HEK293 (cell line): ENCODE measurements at regions not wholly inside any gene's neighbourhood (a gene's known extent, or its start where the extent isn't known, plus 50 kb on each side); places are given as distances from the start of the nearest gene placed in this dataset.

Experiments used
- CTCF ChIA-PET: fragments of 350-600 bp; formaldehyde crosslinking; extraction: SDS; loops from one replicate; lab custom pipeline; 2021; ENCODE audit warnings: antibody characterized with exemption; lab: Yijun Ruan, JAX
- POLR2A ChIA-PET: fragments of 300-600 bp; formaldehyde crosslinking; extraction: SDS; loops from one replicate; lab custom pipeline; 2020; ENCODE audit warnings: antibody characterized with exemption, inconsistent platforms; lab: Yijun Ruan, JAX
- H3K27ac ChIP-seq: fragments of 200-500 bp; sonication (Bioruptor generic); 2 replicates; pipeline ENCODE4 v1.5.1; 2014; ENCODE audit warnings: low read depth, low read length, control low read depth, inconsistent platforms; ENCODE audit errors: extremely low read depth
- H3K36me3 ChIP-seq, 2 experiments: fragments of 200-500 bp in 1 of 2; sonication (Bioruptor generic) in 1 of 2; 1 replicate in 1 of 2; 2 replicates in 1 of 2; pipeline ENCODE4 v1.5.1; 2014 to 2017; ENCODE audit warnings: inconsistent platforms in 2 of 2, low read length in 2 of 2; ENCODE audit not compliant: control insufficient read depth in 2 of 2, insufficient read depth in 1 of 2
- H3K4me1 ChIP-seq: fragments of 200-500 bp; sonication (Bioruptor generic); 2 replicates; pipeline ENCODE4 v1.5.1; 2014; ENCODE audit warnings: mild to moderate bottlenecking, low read length, inconsistent platforms; ENCODE audit not compliant: control insufficient read depth, insufficient read depth
- H3K4me3 ChIP-seq: 2 replicates; pipeline ENCODE4 v1.5.1; 2011; ENCODE audit warnings: low read depth, mild to moderate bottlenecking, control low read depth, low read length, moderate library complexity
- H3K9me3 ChIP-seq: fragments of 200-500 bp; sonication (Bioruptor generic); 2 replicates; pipeline ENCODE4 v1.5.1; 2014; ENCODE audit warnings: low read depth, low read length, inconsistent platforms; ENCODE audit not compliant: control insufficient read depth, insufficient read depth
- KLF1 ChIP-seq: fragments of 450-650 bp; formaldehyde crosslinking; IDR thresholded peaks from 2 replicates; pipeline ENCODE4 v1.5.1; 2016; ENCODE audit warnings: missing biosample characterization, missing genetic modification characterization
- KLF16 ChIP-seq: fragments of 450-650 bp; formaldehyde crosslinking; IDR thresholded peaks from 2 replicates; pipeline ENCODE4 v1.5.1; 2017; ENCODE audit warnings: missing biosample characterization, missing genetic modification characterization
- MZF1 ChIP-seq: fragments of 450-650 bp; formaldehyde crosslinking; IDR thresholded peaks from 2 replicates; pipeline ENCODE4 v1.5.1; 2017; ENCODE audit warnings: missing biosample characterization, missing genetic modification characterization, borderline replicate concordance
- OSR2 ChIP-seq: fragments of 450-650 bp; formaldehyde crosslinking; IDR thresholded peaks from 2 replicates; pipeline ENCODE4 v1.5.1; 2016; ENCODE audit warnings: missing biosample characterization, missing genetic modification characterization
- SCRT1 ChIP-seq: fragments of 450-650 bp; formaldehyde crosslinking; IDR thresholded peaks from 2 replicates; pipeline ENCODE4 v1.5.1; 2016; ENCODE audit warnings: missing biosample characterization, missing genetic modification characterization, borderline replicate concordance
- SCRT2 ChIP-seq: fragments of 450-650 bp; formaldehyde crosslinking; IDR thresholded peaks from 2 replicates; pipeline ENCODE4 v1.5.1; 2016; ENCODE audit warnings: missing biosample characterization, missing genetic modification characterization
- SP7 ChIP-seq: fragments of 450-650 bp; formaldehyde crosslinking; IDR thresholded peaks from 2 replicates; pipeline ENCODE4 v1.5.1; 2016; ENCODE audit warnings: missing biosample characterization, missing genetic modification characterization
- TCF7L2 ChIP-seq: IDR thresholded peaks from 2 replicates; pipeline ENCODE4 v1.6.1; 2011; ENCODE audit warnings: low read depth, mild to moderate bottlenecking, inconsistent platforms, low read length, moderate library complexity, borderline replicate concordance
- TRIM28 ChIP-seq: IDR thresholded peaks from 2 replicates; pipeline ENCODE4 v1.6.1; 2011; ENCODE audit warnings: low read length, control low read depth, borderline replicate concordance
- YY2 ChIP-seq: fragments of 450-650 bp; formaldehyde crosslinking; IDR thresholded peaks from 2 replicates; pipeline ENCODE4 v1.5.1; 2016; ENCODE audit warnings: missing biosample characterization, missing genetic modification characterization
- ZBTB17 ChIP-seq: fragments of 450-650 bp; formaldehyde crosslinking; IDR thresholded peaks from 2 replicates; pipeline ENCODE4 v1.5.1; 2016; ENCODE audit warnings: missing biosample characterization, missing genetic modification characterization
- ZBTB21 ChIP-seq: fragments of 450-650 bp; formaldehyde crosslinking; IDR thresholded peaks from 2 replicates; pipeline ENCODE4 v1.5.1; 2017; ENCODE audit warnings: missing biosample characterization, missing genetic modification characterization
- ZBTB44 ChIP-seq: fragments of 450-650 bp; IDR thresholded peaks from 2 replicates; pipeline ENCODE4 v1.5.1; 2018; ENCODE audit warnings: missing biosample characterization, mild to moderate bottlenecking, missing genetic modification characterization
- ZEB2 ChIP-seq: fragments of 450-650 bp; formaldehyde crosslinking; IDR thresholded peaks from 2 replicates; pipeline ENCODE4 v1.5.1; 2016; ENCODE audit warnings: missing biosample characterization, missing genetic modification characterization
- ZIC2 ChIP-seq: fragments of 450-650 bp; formaldehyde crosslinking; IDR thresholded peaks from 2 replicates; pipeline ENCODE4 v1.5.1; 2016; ENCODE audit warnings: missing biosample characterization, missing genetic modification characterization
- ZNF10 ChIP-seq: fragments of 450-650 bp; formaldehyde crosslinking; IDR thresholded peaks from 2 replicates; pipeline ENCODE4 v1.5.1; 2017; ENCODE audit warnings: missing biosample characterization, missing genetic modification characterization
- ZNF148 ChIP-seq: fragments of 450-650 bp; formaldehyde crosslinking; IDR thresholded peaks from 2 replicates; pipeline ENCODE4 v1.5.0; 2017; ENCODE audit warnings: missing biosample characterization, missing genetic modification characterization, borderline replicate concordance
- ZNF16 ChIP-seq: fragments of 450-650 bp; formaldehyde crosslinking; IDR thresholded peaks from 2 replicates; pipeline ENCODE4 v1.5.1; 2016; ENCODE audit warnings: low read depth, missing biosample characterization, missing genetic modification characterization
- ZNF266 ChIP-seq: fragments of 450-650 bp; formaldehyde crosslinking; IDR thresholded peaks from 2 replicates; pipeline ENCODE4 v1.5.1; 2016; ENCODE audit warnings: missing biosample characterization, missing genetic modification characterization, low read depth
- ZNF274 ChIP-seq, 2 experiments: fragments of 200-500 bp in 1 of 2; fragments of 450-650 bp in 1 of 2; sonication (Bioruptor generic) in 1 of 2; formaldehyde crosslinking in 1 of 2; IDR thresholded peaks; 2 replicates each; pipeline versions ENCODE4 v1.5.1 to v1.6.1; 2014 to 2016; ENCODE audit warnings: borderline replicate concordance in 1 of 2, inconsistent platforms in 1 of 2, low read length in 1 of 2, missing biosample characterization in 1 of 2, missing genetic modification characterization in 1 of 2
- ZNF311 ChIP-seq: fragments of 450-650 bp; formaldehyde crosslinking; IDR thresholded peaks from 2 replicates; pipeline ENCODE4 v1.5.1; 2017; ENCODE audit warnings: missing biosample characterization, missing genetic modification characterization, borderline replicate concordance
- ZNF335 ChIP-seq: fragments of 450-650 bp; formaldehyde crosslinking; conservative IDR thresholded peaks from 2 replicates; pipeline ENCODE4 v1.5.1; 2016; ENCODE audit warnings: missing biosample characterization, missing genetic modification characterization
- ZNF350 ChIP-seq: fragments of 450-650 bp; formaldehyde crosslinking; IDR thresholded peaks from 2 replicates; pipeline ENCODE4 v1.5.0; 2017; ENCODE audit warnings: missing biosample characterization, mild to moderate bottlenecking, missing genetic modification characterization
- ZNF366 ChIP-seq: fragments of 450-650 bp; formaldehyde crosslinking; conservative IDR thresholded peaks from 2 replicates; pipeline ENCODE4 v1.5.1; 2016; ENCODE audit warnings: missing biosample characterization, missing genetic modification characterization
- ZNF394 ChIP-seq: fragments of 450-650 bp; formaldehyde crosslinking; IDR thresholded peaks from 2 replicates; pipeline ENCODE4 v1.5.1; 2016; ENCODE audit warnings: missing biosample characterization, missing genetic modification characterization, mild to moderate bottlenecking, moderate library complexity, borderline replicate concordance
- ZNF416 ChIP-seq: fragments of 450-650 bp; formaldehyde crosslinking; IDR thresholded peaks from 2 replicates; pipeline ENCODE4 v1.5.1; 2016; ENCODE audit warnings: missing biosample characterization, missing genetic modification characterization
- ZNF521 ChIP-seq: fragments of 450-650 bp; formaldehyde crosslinking; IDR thresholded peaks from 2 replicates; pipeline ENCODE4 v1.5.1; 2017; ENCODE audit warnings: missing biosample characterization, mild to moderate bottlenecking, missing genetic modification characterization
- ZNF629 ChIP-seq: fragments of 450-650 bp; formaldehyde crosslinking; IDR thresholded peaks from 2 replicates; pipeline ENCODE4 v1.5.1; 2017; ENCODE audit warnings: missing biosample characterization, missing genetic modification characterization
- ZNF660 ChIP-seq: fragments of 450-650 bp; IDR thresholded peaks from 2 replicates; pipeline ENCODE4 v1.5.1; 2018; ENCODE audit warnings: missing biosample characterization, mild to moderate bottlenecking, missing genetic modification characterization
- ZNF670 ChIP-seq: fragments of 450-650 bp; formaldehyde crosslinking; IDR thresholded peaks from 2 replicates; pipeline ENCODE4 v1.5.1; 2016; ENCODE audit warnings: missing biosample characterization, missing genetic modification characterization, low read depth
- ZNF792 ChIP-seq: fragments of 450-650 bp; formaldehyde crosslinking; IDR thresholded peaks from 2 replicates; pipeline ENCODE4 v1.5.1; 2016; ENCODE audit warnings: missing biosample characterization, missing genetic modification characterization
- ZSCAN4 ChIP-seq: fragments of 450-650 bp; formaldehyde crosslinking; IDR thresholded peaks from 2 replicates; pipeline ENCODE4 v1.5.1; 2017; ENCODE audit warnings: missing biosample characterization, missing genetic modification characterization
- TF ChIP-seq, protein P1 (sequence below): fragments of 450-650 bp; formaldehyde crosslinking; IDR thresholded peaks from 2 replicates; pipeline ENCODE4 v1.5.1; 2016; ENCODE audit warnings: missing biosample characterization, missing genetic modification characterization

DNA sequence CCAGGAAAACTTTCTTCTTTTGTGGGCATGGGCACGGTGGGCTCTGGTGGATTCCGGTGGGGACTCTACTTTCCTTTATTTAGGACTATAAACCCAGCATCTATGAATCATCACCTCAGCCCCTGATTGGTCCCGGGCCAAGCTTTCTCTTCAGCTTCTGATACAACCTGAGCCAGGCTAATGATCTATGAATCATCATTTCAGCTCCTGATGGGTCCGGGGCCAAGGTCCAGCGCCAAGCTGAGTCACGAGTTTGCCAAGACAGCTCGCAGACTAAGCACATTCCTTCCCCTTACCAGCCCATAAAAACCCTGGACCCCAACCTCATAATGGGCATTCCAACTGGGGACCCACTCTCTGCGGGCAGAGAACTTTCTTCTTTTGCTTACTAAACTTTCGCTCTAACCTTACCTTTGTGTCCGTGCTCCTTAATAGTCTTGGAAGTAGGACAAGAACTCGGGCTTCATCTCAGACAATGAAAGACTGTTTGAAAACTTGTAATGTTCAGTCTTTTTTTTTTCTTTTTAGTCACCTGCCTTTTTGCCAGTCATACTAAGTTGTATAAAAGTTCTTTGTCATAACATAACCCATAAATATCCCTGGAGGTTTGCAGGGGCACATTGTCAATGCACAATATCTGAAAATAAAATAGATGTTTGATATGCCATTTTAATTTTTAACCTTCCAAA is 904.9 kb upstream of the EPHA5 start:
- no peak overlapping the region for H3K27ac ChIP-seq
- H3K4me3 ChIP-seq, result no peak overlapping the region
- POLR2A ChIA-PET, result no interaction called here

GRCh38 chr4:66574145-66574978 is 904.1 kb upstream of the EPHA5 start:
- no peak overlapping the region for H3K4me3 ChIP-seq
- no peak overlapping the region for H3K27ac ChIP-seq
- no peaks in the 10 kb centered on the region for H3K9me3 ChIP-seq
- POLR2A ChIA-PET, result no interaction called here
- 0 out of 2 replicates have a peak, but pooled peaks cover 2% of the 10 kb centered on the region for H3K4me1 ChIP-seq
- CTCF ChIA-PET, result no interaction called here
- H3K36me3 ChIP-seq, result no peaks in the 10 kb centered on the region
- TF ChIP-seq YY2 (tag by site-specific recombination) (no peak), ZBTB44 (tag by site-specific recombination) (no peak), ZNF416 (tag by site-specific recombination) (no peak), ZNF792 (tag by site-specific recombination) (no peak), KLF1 (no peak), ZNF274 (IDR thresholded peaks at IDR 0.05; ENCODE audit: low read length) (no peak), ZNF274 (tag by site-specific recombination; IDR thresholded peaks at IDR 0.05; ENCODE audit: borderline replicate concordance) (no peak), SCRT2 (tag by site-specific recombination) (peak; percentile 67; the same call in 1 of the 2 replicates), ZNF16 (no peak), SCRT1 (tag by site-specific recombination) (no peak)

More for the DNA sequence above, 904.9 kb upstream of the EPHA5 start:
- TF ChIP-seq ZNF366 (tag by site-specific recombination), result peak; percentile 39; the same call in 1 of the 2 replicates
- no peak for TF ChIP-seq ZNF148
- TF ChIP-seq ZNF10 (tag by site-specific recombination), result peak; percentile 79
- peak; percentile 27; the same call in 1 of the 2 replicates for TF ChIP-seq ZBTB21 (tag by site-specific recombination)
- TF ChIP-seq ZNF266 (tag by site-specific recombination), result no peak
- TF ChIP-seq ZSCAN4 (tag by site-specific recombination), result peak; percentile 31; the same call in 1 of the 2 replicates
- 0 out of 2 replicates have a peak, but pooled peaks have one; percentile 16 for TF ChIP-seq ZNF660
- no peak for TF ChIP-seq TCF7L2
- peak; percentile 77 for TF ChIP-seq OSR2 (tag by site-specific recombination)
- TF ChIP-seq ZNF521 (tag by site-specific recombination), result no peak
- no peak for TF ChIP-seq ZNF670 (tag by site-specific recombination)
- no peak for TF ChIP-seq ZNF311 (tag by site-specific recombination)
- TF ChIP-seq MZF1, result no peak
- TF ChIP-seq ZNF335 (tag by site-specific recombination), result 0 out of 2 replicates have a peak, but pooled peaks have one; percentile 41
- TF ChIP-seq ZIC2, result 0 out of 2 replicates have a peak, but pooled peaks have one; percentile 26
- no peak for TF ChIP-seq KLF16 (tag by site-specific recombination)
- TF ChIP-seq, protein P1, sequence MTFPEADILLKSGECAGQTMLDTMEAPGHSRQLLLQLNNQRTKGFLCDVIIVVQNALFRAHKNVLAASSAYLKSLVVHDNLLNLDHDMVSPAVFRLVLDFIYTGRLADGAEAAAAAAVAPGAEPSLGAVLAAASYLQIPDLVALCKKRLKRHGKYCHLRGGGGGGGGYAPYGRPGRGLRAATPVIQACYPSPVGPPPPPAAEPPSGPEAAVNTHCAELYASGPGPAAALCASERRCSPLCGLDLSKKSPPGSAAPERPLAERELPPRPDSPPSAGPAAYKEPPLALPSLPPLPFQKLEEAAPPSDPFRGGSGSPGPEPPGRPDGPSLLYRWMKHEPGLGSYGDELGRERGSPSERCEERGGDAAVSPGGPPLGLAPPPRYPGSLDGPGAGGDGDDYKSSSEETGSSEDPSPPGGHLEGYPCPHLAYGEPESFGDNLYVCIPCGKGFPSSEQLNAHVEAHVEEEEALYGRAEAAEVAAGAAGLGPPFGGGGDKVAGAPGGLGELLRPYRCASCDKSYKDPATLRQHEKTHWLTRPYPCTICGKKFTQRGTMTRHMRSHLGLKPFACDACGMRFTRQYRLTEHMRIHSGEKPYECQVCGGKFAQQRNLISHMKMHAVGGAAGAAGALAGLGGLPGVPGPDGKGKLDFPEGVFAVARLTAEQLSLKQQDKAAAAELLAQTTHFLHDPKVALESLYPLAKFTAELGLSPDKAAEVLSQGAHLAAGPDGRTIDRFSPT, result peak; percentile 74
- peak; percentile 76 for TF ChIP-seq ZBTB17 (tag by site-specific recombination)
- no peak for TF ChIP-seq TRIM28
- peak; percentile 64 for TF ChIP-seq ZNF629 (tag by site-specific recombination)
- TF ChIP-seq ZNF350 (tag by site-specific recombination), result no peak
- peak; percentile 16; the same call in 1 of the 2 replicates for TF ChIP-seq ZNF394 (tag by site-specific recombination)
- TF ChIP-seq SP7 (tag by site-specific recombination), result peak; percentile 52; the same call in 1 of the 2 replicates
- TF ChIP-seq ZEB2, result 0 out of 2 replicates have a peak, but pooled peaks have one; percentile 28
- Histone ChIP-seq H3K36me3 (no peaks in the 10 kb centered on the region), H3K9me3 (no peaks in the 10 kb centered on the region), H3K4me1 (0 out of 2 replicates have a peak, but pooled peaks cover 2% of the 10 kb centered on the region)
- CTCF ChIA-PET, result no interaction called here
